NOMO-1 treated with dmso at 0.1 percent for 144 hours (cell line): ENCODE measurements at regions not wholly inside any gene's neighbourhood (a gene's known extent, or its start where the extent isn't known, plus 50 kb on each side); places are given as distances from the start of the nearest gene placed in this dataset.
A peak's percentile ranks its signal among the peaks of the same experiment; 100 is the strongest.

Experiments used
- DNase-seq: peaks from one replicate; lab custom pipeline; 2025; ENCODE audit not compliant: unreplicated experiment; lab: John Stamatoyannopoulos, UW

DNA sequence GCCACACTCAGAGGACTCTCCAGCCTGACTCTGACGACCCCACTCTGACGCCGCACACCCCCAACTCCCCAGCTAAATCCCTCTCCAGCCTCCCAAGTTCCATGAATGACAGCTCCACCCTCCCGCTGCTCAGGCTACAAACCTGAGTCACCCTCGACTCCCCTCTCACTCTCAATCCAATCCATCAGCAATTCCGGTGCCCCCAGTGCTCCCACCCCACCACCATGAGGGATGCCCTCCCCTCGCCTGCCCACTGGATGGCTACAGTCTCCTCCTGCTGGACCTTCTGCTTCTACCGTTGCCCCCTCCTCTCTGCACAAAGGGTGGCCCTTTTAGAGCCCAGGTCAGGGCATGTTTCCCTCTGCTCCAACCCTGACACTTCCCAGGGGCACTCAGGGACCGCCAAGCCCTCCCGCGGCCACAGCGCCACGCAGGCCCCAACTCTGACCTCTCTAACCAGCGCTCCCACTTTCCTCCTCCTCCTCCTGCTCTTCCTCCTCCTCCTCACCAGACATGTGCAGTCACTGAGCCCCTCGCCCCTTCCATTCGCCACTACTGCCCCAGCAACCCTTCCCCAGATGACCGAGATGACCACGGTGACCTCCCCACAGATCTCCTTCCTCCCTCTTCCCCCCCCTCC, 69.5 kb upstream of the NUP50 start:
- DNase-seq, result no peak

DNA sequence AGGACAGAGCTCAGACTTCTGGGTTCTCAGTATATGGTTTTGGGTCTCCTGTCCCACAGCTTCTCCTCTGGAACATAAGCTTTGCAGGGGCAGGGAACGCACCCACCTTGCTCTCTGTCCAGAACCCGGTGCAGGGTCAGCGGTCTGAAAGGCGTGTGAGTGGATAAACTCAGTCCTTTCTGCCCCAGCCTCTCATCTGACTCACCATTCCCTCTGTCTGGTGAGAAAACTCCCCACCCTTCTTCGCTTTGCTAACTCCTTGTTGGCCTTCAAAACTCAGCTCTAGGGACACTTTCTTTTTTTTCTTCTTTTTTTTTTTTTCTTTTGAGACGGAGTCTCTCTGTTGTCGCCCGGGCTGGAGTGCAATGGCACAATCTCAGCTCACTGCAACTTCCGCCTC, 68.9 kb upstream of the NUP50 start:
- DNase-seq, result no peak

DNA sequence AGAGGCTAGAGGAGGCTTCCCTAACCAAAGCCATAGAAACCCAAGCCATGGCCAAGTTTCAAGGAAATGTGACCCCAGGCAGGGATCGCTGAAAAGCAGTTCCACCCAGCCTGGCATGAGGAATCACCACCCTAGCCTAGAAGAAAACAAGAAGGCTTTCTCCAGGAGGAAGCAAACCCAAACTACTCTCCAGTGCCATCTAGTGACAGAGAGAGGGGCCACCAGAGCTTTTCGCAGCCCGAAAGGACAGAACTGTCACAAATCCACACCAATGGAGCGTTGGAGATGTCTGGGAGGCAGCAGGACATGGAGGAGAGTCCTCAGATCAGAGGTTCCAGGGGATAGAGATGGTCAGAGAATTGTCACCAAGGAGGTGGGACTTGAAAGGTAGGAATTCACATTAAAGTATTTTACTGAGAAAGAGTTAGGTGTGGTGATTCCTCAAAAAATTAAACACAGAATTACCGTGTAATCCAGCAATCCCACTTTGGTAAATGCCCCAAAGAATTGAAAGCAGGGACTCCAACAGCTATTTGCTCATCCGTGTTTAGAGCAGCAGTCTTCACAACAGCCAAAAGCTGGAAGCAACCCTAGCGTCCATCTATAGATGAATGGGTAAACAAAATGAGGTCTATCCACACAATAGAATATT, 67.3 kb upstream of the NUP50 start:
- peak; percentile 11 for DNase-seq

DNA sequence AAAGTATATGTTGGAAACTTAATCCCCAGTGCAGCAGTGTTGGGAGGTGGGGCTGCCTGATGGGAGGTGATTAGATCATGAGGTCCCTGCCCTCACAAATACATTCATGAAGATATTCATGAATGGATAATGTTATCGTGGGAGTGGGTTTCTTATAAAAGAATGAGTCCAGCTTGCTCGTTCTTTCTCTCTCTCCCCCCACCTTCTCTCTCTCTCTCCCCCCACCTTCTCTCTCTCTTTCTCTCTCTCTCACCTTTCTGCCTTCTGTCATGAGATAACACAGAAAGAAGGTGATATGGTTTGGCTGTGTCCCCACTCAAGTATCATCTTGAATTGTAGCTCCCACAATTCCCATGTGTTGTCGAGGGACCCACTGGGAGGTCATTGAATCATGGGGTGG, 66.7 kb upstream of the NUP50 start:
- no peak for DNase-seq

DNA sequence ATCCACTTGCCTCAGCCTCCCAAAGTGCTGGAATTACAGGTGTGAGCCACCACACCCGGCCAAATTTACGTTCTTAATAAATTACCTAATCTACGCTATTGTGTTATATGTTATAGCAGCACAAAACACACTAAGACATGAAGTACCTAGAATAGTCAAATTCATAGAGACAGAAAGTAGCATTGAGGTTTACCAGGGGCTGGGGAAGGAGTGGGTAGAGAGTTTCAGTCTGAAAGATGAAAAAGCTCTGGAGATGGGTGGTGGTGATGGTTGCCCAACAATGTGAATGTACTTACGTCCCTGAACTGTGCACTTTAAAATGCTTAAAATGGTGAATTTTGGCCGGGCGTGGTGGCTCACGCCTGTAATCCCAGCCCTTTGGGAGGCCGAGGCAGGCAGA, 65.7 kb upstream of the NUP50 start:
- DNase-seq, result no peak

DNA sequence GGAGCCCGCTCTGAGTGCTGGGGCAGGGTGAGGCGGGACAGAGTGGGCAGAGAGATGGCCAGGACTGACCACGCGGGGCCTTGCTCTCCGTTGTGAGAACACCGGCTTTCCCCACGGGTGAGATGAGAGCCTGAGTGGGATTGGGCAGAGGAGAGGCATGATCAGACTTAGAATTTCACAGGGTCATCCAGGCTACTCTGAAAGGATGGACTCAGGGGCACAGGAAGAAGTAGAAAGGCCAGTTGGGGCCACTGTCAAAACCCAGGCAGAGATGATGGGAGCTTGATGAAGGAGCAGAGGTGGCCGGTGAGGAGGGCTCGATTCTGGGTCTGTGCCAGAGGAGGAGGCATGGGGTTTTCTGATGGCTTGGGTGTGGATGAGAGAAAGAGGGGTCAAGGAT, 63.8 kb upstream of the NUP50 start:
- DNase-seq, result no peak

DNA sequence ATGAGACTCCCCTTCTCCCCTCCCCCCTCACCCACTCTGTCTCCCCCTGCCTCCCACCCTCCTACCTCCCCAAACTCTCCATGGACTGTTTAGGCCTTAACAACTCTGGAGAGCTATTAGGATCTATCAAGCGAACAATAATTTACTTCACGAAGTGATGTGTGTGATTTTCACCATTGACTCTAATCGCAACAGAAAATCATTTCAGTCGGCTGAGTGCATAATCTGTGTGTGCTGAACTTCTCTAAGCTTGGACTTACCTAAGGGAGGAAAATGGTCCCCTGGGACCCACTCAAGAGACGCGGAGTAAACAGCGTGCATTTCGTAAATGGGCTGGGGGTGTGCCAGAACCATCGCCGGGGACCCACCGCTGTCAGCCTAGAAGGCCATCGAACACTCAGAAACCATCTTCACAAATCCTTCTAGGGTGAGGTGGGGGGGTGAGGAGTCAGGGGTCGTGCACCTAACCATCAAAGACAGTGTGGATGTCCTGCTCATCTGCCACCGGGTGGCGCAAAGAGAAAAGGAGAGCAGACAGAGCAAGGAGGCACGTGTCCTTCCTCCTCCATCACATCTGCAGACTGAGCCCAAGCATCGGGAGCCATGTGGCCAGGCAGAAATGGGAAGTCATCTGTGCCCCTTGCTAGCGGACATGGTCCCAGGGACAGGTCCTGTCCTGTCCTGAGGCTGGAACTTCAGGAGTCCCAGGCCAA, 62.1 kb upstream of the NUP50 start:
- peak; percentile 65 for DNase-seq

DNA sequence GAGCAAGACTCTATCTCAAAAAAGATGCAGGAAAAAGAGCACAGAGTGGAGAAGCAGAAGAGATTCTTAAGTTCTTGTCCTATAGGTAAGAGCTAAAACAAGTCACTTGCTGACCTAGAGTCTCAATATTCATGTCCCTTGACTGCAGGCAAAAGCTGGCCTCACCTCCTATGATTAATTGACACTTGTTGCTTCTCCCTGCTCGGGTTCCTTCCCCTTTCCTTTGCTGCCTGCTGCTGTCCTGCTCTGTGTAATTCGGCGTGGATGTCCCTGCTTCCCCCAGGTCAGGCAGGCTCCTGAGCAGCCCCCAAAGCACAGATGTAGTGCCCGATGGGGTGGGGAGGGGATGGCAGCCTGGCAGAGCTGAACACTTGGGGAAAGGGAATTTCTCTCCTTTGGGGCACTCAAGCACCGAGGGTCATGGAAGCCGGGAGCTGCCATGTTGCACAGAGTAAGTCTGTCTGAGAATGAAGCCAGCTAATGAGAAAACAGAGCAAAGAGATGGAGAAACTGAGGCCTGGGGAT, 60.8 kb upstream of the NUP50 start:
- DNase-seq, result peak; percentile 23

DNA sequence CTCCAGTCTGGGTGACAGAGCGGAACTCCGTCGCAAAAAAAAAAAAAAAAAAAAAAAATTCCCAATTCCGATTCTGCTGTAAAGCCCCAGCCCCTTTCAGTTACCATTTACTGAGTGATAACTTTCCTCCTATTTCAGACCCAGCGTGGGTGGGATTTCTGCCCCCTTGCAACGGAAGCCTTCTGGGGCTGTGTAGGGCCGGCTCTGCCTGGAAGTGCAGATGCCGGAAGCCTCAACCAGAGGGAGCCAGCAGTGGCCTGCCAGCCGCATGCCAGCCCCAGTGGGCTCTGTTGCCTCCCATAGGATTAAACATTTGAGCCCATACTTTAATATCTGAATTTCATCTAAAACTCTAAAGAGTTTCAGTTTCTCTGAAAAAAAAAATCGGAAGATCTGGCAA, 60.0 kb upstream of the NUP50 start:
- no peak for DNase-seq

DNA sequence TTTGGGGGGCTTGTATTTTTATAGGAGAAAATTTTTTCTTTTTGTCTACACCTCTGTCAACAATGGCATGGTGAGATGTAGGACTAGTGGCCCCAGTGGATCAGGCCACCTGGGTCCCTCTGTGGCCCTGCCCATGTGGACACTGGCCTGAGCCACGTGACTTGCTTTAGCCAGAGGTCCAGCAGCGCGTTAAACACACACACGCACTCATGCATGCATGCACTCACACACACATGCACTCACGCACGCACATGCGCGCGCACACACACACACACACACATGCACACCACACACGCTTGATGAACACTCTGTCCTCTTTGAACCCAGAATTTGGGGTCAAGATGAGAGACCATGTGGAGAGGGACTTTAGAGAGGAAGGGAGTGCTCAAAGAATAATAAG, 59.4 kb upstream of the NUP50 start:
- no peak for DNase-seq

DNA sequence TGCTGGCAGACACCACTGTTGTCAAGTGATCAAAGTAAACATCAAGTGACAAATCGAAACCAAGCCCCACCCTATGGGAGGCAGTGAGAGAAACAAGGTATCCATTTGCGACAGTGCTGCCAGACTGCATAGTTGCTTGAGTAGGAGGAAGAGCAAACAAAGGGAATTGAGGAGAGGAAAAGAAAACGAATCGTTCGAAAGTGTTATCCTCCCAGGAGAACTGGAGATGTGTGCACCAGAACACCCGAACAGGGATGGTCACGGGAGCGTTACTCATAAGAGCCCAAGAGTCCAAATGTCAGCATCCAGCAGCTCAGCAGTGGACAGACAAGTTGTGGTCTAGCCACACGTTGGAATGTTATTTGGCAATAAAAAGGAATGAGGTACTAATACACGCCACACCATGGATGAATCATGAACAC, 58.4 kb upstream of the NUP50 start:
- DNase-seq, result no peak

DNA sequence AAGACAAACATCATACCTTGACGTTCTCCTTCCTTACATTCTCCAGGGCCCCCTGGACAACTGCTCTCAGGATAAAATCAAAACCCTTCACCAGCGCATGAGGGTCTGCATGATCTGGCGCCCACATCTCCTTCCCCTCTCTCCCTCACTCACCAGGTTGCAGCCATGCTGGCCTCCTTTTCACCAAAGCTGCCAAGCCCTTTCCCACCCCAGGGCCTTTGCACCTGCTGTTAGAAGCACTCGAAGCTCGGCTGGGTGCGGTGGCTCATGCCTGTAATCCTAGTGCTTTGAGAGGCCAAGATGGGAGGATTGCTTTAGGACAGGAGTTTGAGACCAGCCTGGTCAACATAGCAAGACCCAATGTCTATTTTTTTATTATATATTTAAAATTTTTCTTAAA, 56.1 kb upstream of the NUP50 start:
- DNase-seq, result no peak

DNA sequence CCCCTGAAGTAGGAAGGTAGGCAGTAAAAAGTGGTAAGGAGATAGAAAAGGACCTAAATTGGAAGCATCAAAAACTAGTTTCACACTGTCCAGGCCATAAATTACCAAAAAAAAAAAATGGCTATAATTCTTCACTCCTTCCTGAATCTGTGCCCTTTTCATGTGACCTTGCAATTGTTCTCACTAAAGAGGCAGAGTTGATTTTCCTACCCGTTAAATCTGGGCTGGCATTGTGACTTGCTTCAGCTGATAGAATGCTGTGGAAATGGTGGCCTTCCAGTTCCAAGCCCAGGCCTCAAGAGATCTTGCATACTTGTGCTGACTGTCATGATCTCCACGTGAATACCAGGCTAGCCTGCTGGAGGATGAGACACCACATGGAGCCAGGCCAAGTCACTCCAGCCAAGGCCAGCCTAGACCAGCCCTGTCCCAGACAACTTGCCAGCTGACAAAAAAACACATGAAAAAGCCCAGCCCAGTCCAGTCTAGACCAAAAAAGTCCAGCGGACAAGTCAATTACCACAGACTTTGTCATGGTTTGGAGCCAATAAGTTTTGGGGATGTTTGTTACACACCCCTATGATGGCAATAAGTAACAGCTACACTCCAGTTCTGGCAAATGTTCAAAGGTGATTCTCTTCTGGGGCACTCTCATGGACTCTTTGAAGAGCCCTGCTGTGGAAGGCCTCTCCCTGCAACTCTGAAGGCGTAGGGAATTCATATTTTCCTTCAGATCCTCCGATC, 51.4 kb upstream of the NUP50 start:
- DNase-seq, result no peak
